ENCODE measurements at regions not wholly inside any gene's neighbourhood (a gene's known extent, or its start where the extent isn't known, plus 50 kb on each side); places are given as distances from the start of the nearest gene placed in this dataset.

DNA sequence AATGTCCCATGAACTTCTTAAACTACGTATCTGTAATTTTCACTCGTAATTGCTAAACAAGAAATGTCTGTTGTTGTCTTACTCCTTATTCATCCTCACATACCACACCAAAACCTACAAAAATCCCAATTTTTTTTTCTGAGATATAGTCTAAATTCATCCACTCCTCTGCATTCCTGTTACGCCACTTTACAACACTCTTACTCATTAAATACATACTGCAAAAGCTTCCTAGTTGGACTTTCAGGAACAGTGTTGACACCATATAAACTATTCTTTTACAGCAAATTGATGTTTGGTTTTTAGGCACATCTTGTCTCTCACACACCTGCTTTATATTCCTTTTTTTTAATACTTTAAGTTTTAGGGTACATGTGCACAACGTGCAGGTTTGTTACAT lies 934.9 kb upstream of the CADM2 start:
- 0 out of 2 replicates have a peak, but pooled peaks cover 4% of the 10 kb centered on the region for H3K9me3 ChIP-seq (replicated peaks)
- H3K4me1 ChIP-seq (replicated peaks), result no peaks in the 10 kb centered on the region
- no peaks in the 10 kb centered on the region for H3K27me3 ChIP-seq (replicated peaks)
- H3K4me3 ChIP-seq, result no peak overlapping the region
- no peak for DNase-seq (ENCODE audit: low read depth in 1 of 2, low spot score in 2 of 2)
- H3K36me3 ChIP-seq, result no peaks in the 10 kb centered on the region
- no peak overlapping the region for H3K27ac ChIP-seq

DNA sequence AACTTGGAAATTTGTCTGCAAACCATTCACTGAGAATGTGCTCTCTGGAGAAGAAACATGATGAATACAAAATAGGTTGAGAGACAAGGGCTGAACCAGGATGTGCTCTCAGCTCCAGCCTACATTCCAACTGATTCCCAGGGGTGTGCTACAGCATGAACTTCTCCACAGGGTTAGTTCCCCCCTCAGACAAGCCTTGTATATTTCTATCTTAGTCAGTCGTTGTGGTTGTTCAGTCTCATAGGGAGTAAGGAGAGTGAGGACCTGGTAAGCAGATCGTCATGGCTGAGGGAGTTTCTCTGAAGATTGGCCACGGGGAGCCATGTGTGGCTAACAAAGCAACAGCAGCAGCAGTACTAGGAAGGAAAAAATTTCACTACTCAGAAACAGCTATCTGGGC lies 919.7 kb upstream of the CADM2 start:
- Histone ChIP-seq H3K27me3 (replicated peaks) (no peaks in the 10 kb centered on the region), H3K36me3 (no peaks in the 10 kb centered on the region), H3K4me3 (no peak overlapping the region), H3K9me3 (replicated peaks) (no peaks in the 10 kb centered on the region), H3K27ac (no peak overlapping the region), H3K4me1 (replicated peaks) (no peaks in the 10 kb centered on the region)
- no peak for DNase-seq (ENCODE audit: low read depth in 1 of 2, low spot score in 2 of 2)

GRCh38 chr3:84042399-84043106 lies 916.2 kb upstream of the CADM2 start:
- DNase-seq (ENCODE audit: low read depth in 1 of 2, low spot score in 2 of 2), result no peak

GRCh38 chr3:84066915-84067314 lies 891.9 kb upstream of the CADM2 start:
- DNase-seq (ENCODE audit: low read depth in 1 of 2, low spot score in 2 of 2), result no peak
- Histone ChIP-seq H3K9me3 (replicated peaks) (no peaks in the 10 kb centered on the region), H3K36me3 (no peaks in the 10 kb centered on the region), H3K4me1 (replicated peaks) (no peaks in the 10 kb centered on the region), H3K27me3 (replicated peaks) (no peaks in the 10 kb centered on the region), H3K27ac (no peak overlapping the region), H3K4me3 (no peak overlapping the region)

More at GRCh38 chr3:84042399-84043106, 916.2 kb upstream of the CADM2 start:
- H3K27me3 ChIP-seq (replicated peaks), result no peaks in the 10 kb centered on the region
- no peaks in the 10 kb centered on the region for H3K4me1 ChIP-seq (replicated peaks)
- no peaks in the 10 kb centered on the region for H3K36me3 ChIP-seq
- H3K4me3 ChIP-seq, result no peak overlapping the region
- H3K27ac ChIP-seq, result no peak overlapping the region
- no peaks in the 10 kb centered on the region for H3K9me3 ChIP-seq (replicated peaks)

DNA sequence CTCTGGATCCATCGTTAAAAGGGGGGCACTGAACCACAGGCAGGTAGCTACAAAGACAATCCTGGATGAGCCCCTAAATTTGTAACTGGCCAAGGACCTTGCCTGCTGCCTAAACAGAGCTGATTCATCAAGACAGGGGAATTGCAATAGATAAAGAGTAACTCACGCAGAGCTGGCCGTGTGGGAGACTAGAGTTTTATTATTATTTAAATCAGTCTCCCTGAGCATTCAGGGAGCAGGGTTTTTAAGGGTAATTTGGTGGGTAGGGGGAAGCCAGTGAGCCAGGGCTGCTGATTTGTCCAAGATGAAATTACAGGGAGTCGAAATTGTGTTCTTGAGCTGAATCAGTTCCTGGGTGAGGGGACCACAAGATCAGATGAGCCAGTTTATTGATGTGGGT lies 885.1 kb upstream of the CADM2 start:
- no peaks in the 10 kb centered on the region for H3K4me1 ChIP-seq (replicated peaks)
- H3K4me3 ChIP-seq, result no peak overlapping the region
- no peaks in the 10 kb centered on the region for H3K27me3 ChIP-seq (replicated peaks)
- no peak for DNase-seq (ENCODE audit: low read depth in 1 of 2, low spot score in 2 of 2)
- no peaks in the 10 kb centered on the region for H3K9me3 ChIP-seq (replicated peaks)
- H3K36me3 ChIP-seq, result no peaks in the 10 kb centered on the region
- H3K27ac ChIP-seq, result no peak overlapping the region

GRCh38 chr3:84074767-84075166 lies 884.0 kb upstream of the CADM2 start:
- no peaks in the 10 kb centered on the region for H3K27me3 ChIP-seq (replicated peaks)
- H3K36me3 ChIP-seq, result no peaks in the 10 kb centered on the region
- H3K9me3 ChIP-seq (replicated peaks), result no peaks in the 10 kb centered on the region
- H3K4me1 ChIP-seq (replicated peaks), result no peaks in the 10 kb centered on the region
- DNase-seq (ENCODE audit: low read depth in 1 of 2, low spot score in 2 of 2), result no peak
- H3K27ac ChIP-seq, result no peak overlapping the region
- H3K4me3 ChIP-seq, result no peak overlapping the region

- Histone ChIP-seq H3K9me3 (replicated peaks) (no peaks in the 10 kb centered on the region), H3K4me3 (no peak overlapping the region), H3K36me3 (no peaks in the 10 kb centered on the region), H3K27ac (no peak overlapping the region), H3K27me3 (replicated peaks) (no peaks in the 10 kb centered on the region), H3K4me1 (replicated peaks) (no peaks in the 10 kb centered on the region)
- DNase-seq (ENCODE audit: low read depth in 1 of 2, low spot score in 2 of 2), result no peak
These were observed 881.3 kb upstream of the CADM2 start for GRCh38 chr3:84077479-84077878.

DNA sequence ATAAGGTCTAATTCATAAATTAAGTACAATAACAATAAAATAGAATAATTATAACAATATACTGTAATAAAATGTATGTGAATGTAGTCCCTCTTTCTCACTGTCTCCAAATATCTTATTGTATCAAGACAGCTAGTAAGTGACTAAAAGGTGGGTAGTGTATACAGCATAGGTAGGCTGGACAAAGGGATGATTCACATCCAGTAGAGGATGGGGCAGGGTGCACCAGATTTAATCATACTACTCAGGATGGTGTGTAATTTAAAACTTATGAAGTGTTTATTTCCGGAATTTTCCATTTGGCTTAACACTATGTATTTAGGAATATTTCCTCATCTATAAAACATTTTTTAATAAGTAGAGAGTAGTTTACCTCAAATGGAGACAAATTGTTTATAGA lies 876.1 kb upstream of the CADM2 start:
- no peak overlapping the region for H3K27ac ChIP-seq
- H3K36me3 ChIP-seq, result no peaks in the 10 kb centered on the region
- no peaks in the 10 kb centered on the region for H3K9me3 ChIP-seq (replicated peaks)
- H3K4me3 ChIP-seq, result no peak overlapping the region
- H3K27me3 ChIP-seq (replicated peaks), result no peaks in the 10 kb centered on the region
- no peak for DNase-seq (ENCODE audit: low read depth in 1 of 2, low spot score in 2 of 2)
- H3K4me1 ChIP-seq (replicated peaks), result no peaks in the 10 kb centered on the region

DNA sequence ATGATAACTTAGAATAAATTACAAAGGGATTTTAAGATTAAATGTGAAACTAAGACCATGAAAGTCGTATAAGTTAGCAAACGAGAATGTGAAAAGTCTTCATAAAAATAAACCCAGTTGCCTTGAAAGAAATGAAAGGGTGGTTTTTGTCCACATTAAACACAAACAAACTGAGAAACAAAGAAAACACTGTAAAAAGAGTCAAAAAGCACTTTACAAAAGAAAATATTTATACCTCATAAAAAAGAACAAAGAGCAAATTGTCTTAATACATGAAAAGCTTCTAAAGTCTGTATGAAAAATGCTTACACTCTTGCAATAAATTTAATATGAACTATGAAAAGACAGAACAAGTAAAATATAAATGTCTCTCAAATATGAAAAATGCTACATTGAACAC lies 865.9 kb upstream of the CADM2 start:
- DNase-seq (ENCODE audit: low read depth in 1 of 2, low spot score in 2 of 2), result no peak
- Histone ChIP-seq H3K4me1 (replicated peaks) (no peaks in the 10 kb centered on the region), H3K27me3 (replicated peaks) (no peaks in the 10 kb centered on the region), H3K36me3 (no peaks in the 10 kb centered on the region), H3K27ac (no peak overlapping the region), H3K9me3 (replicated peaks) (no peaks in the 10 kb centered on the region), H3K4me3 (no peak overlapping the region)

DNA sequence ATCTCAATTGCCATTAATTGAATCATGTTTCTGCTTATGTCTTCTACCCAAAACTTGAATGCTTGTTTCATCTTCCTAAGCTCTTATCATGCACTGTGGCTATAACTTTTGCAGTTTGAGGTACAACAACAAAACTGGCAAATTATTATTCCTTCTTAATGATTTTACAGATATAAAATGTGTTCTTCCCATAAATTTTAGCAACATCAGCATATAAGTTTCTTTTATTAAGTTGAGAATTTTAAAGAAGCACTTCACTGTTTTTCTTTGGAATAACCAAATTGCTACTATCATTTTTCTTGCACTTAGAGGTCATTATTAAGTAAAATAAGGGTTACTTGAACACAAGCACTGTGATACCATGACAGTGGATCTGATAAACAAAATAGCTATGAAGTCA lies 862.6 kb upstream of the CADM2 start:
- H3K36me3 ChIP-seq, result no peaks in the 10 kb centered on the region
- no peak overlapping the region for H3K4me3 ChIP-seq
- H3K27me3 ChIP-seq (replicated peaks), result no peaks in the 10 kb centered on the region
- H3K9me3 ChIP-seq (replicated peaks), result no peaks in the 10 kb centered on the region
- H3K4me1 ChIP-seq (replicated peaks), result no peaks in the 10 kb centered on the region
- H3K27ac ChIP-seq, result no peak overlapping the region
- no peak for DNase-seq (ENCODE audit: low read depth in 1 of 2, low spot score in 2 of 2)

- no peaks in the 10 kb centered on the region for H3K4me1 ChIP-seq (replicated peaks)
- no peaks in the 10 kb centered on the region for H3K9me3 ChIP-seq (replicated peaks)
- no peak for DNase-seq (ENCODE audit: low read depth in 1 of 2, low spot score in 2 of 2)
- no peaks in the 10 kb centered on the region for H3K27me3 ChIP-seq (replicated peaks)
- H3K36me3 ChIP-seq, result no peaks in the 10 kb centered on the region
- H3K27ac ChIP-seq, result no peak overlapping the region
- no peak overlapping the region for H3K4me3 ChIP-seq
These were observed 857.9 kb upstream of the CADM2 start for GRCh38 chr3:84100861-84101260.

DNA sequence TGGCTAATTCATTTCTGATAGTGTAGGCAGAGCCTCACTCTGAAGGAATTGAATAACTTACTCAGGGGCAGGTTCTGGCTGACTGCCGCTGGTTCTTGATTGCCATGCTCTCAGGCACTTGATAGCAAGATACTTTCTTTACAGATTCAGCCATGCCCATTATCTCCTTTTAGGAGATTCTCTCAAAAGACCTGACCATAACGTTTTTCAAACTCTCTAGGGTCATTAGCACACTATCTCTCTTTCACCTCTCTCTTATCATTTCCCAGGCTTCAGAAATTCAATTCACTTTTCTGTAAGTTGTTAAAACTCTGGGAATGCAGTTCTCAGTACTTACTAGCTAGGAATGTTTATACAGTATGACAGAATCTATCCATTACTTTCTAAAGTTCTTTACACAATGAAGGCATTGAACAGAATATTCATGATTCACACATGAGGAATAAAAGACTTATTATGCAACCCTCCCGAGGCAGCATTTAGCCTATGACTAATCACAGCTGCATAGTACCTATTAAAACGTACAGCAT lies 850.3 kb upstream of the CADM2 start:
- no peak for DNase-seq (ENCODE audit: low read depth in 1 of 2, low spot score in 2 of 2)
- H3K4me3 ChIP-seq, result no peak overlapping the region
- no peaks in the 10 kb centered on the region for H3K4me1 ChIP-seq (replicated peaks)
- H3K27me3 ChIP-seq (replicated peaks), result no peaks in the 10 kb centered on the region
- H3K36me3 ChIP-seq, result no peaks in the 10 kb centered on the region
- no peaks in the 10 kb centered on the region for H3K9me3 ChIP-seq (replicated peaks)
- no peak overlapping the region for H3K27ac ChIP-seq

GRCh38 chr3:84109911-84110310 lies 848.9 kb upstream of the CADM2 start:
- H3K4me1 ChIP-seq (replicated peaks), result no peaks in the 10 kb centered on the region
- no peak overlapping the region for H3K4me3 ChIP-seq
- H3K36me3 ChIP-seq, result no peaks in the 10 kb centered on the region
- H3K27ac ChIP-seq, result no peak overlapping the region
- DNase-seq (ENCODE audit: low read depth in 1 of 2, low spot score in 2 of 2), result no peak
- H3K9me3 ChIP-seq (replicated peaks), result no peaks in the 10 kb centered on the region
- no peaks in the 10 kb centered on the region for H3K27me3 ChIP-seq (replicated peaks)

GRCh38 chr3:84110787-84111186 lies 848.0 kb upstream of the CADM2 start:
- H3K27me3 ChIP-seq (replicated peaks), result no peaks in the 10 kb centered on the region
- no peaks in the 10 kb centered on the region for H3K9me3 ChIP-seq (replicated peaks)
- DNase-seq (ENCODE audit: low read depth in 1 of 2, low spot score in 2 of 2), result no peak
- no peak overlapping the region for H3K4me3 ChIP-seq
- H3K4me1 ChIP-seq (replicated peaks), result no peaks in the 10 kb centered on the region
- H3K27ac ChIP-seq, result no peak overlapping the region
- H3K36me3 ChIP-seq, result no peaks in the 10 kb centered on the region

- DNase-seq (ENCODE audit: low read depth in 1 of 2, low spot score in 2 of 2), result no peak
- Histone ChIP-seq H3K4me1 (replicated peaks) (no peaks in the 10 kb centered on the region), H3K4me3 (no peak overlapping the region), H3K27ac (no peak overlapping the region), H3K9me3 (replicated peaks) (no peaks in the 10 kb centered on the region; the same call in 1 of the 2 replicates), H3K36me3 (no peaks in the 10 kb centered on the region), H3K27me3 (replicated peaks) (no peaks in the 10 kb centered on the region)
These were observed 833.5 kb upstream of the CADM2 start for GRCh38 chr3:84125201-84125721.

Data from SJSA1 (cell line).